DOHH2 (cell line): ENCODE measurements at regions not wholly inside any gene's neighbourhood (a gene's known extent, or its start where the extent isn't known, plus 50 kb on each side); places are given as distances from the start of the nearest gene placed in this dataset.
A peak's percentile ranks its signal among the peaks of the same experiment; 100 is the strongest.

Source experiments
- CTCF ChIP-seq: fragments of 200-600 bp; sonication (generic); IDR thresholded peaks from one replicate; pipeline ENCODE4 v1.5.1; 2014; ENCODE audit warnings: antibody characterized with exemption, mild to moderate bottlenecking, low read depth, low read length; ENCODE audit not compliant: poor library complexity, severe bottlenecking
- EZH2phosphoT487 ChIP-seq: fragments of 200-600 bp; sonication (generic); IDR thresholded peaks from 2 replicates; pipeline ENCODE4 v1.6.1; 2017; ENCODE audit warnings: borderline replicate concordance, mild to moderate bottlenecking, antibody characterized with exemption, low read length, moderate library complexity, mixed read lengths

GRCh38 chr2:60353406-60353800 lies 200.1 kb downstream of the BCL11A start:
- TF ChIP-seq CTCF (peak; percentile 22), EZH2phosphoT487 (no peak)
